ENCODE measurements at regions not wholly inside any gene's neighbourhood (a gene's known extent, or its start where the extent isn't known, plus 50 kb on each side); places are given as distances from the start of the nearest gene placed in this dataset.

- Mint-ChIP-seq H3K4me1 (no peaks in the 10 kb centered on the region), H3K9me3 (no peaks in the 10 kb centered on the region), H3K27ac (no peak overlapping the region), H3K27me3 (ENCODE audit: insufficient read depth, low read depth, poor library complexity) (no peaks in the 10 kb centered on the region), H3K36me3 (ENCODE audit: low read depth) (no peaks in the 10 kb centered on the region), H3K4me3 (no peak overlapping the region)
- H3K4me3 ChIP-seq: no peak overlapping the region
- no peak for TF ChIP-seq REST (IDR thresholded peaks at IDR 0.05; ENCODE audit: unreplicated experiment)
- H4K20me1 ChIP-seq (replicated peaks; ENCODE audit: insufficient read depth): no peaks in the 10 kb centered on the region
- no peak overlapping the region for H3K27ac ChIP-seq (ENCODE audit: low read depth)
- no peak overlapping the region for H2AFZ ChIP-seq
- peaks cover 6% of the 10 kb centered on the region; the same call in 1 of the 2 replicates for H3K9me2 ChIP-seq (ENCODE audit: insufficient read depth)
- H3K79me2 ChIP-seq (replicated peaks; ENCODE audit: insufficient read depth): no peaks in the 10 kb centered on the region
- no peaks in the 10 kb centered on the region for H3F3A ChIP-seq (replicated peaks; ENCODE audit: low read depth)
- H3K4me1 ChIP-seq (ENCODE audit: insufficient read depth): peaks cover 5% of the 10 kb centered on the region; the same call in 1 of the 2 replicates
- H3K36me3 ChIP-seq (ENCODE audit: insufficient read depth): no peaks in the 10 kb centered on the region
- no peak for ATAC-seq
- DNase-seq (ENCODE audit: low spot score): no peak
- H3K27me3 ChIP-seq (ENCODE audit: insufficient read depth): no peaks in the 10 kb centered on the region
- no peak overlapping the region for H3K4me2 ChIP-seq
These were observed 766.1 kb upstream of the ANO3 start for GRCh38 chr11:25565846-25566245.

- H4K20me1 ChIP-seq (replicated peaks; ENCODE audit: insufficient read depth): no peaks in the 10 kb centered on the region
- Mint-ChIP-seq H3K27me3 (ENCODE audit: insufficient read depth, low read depth, poor library complexity) (no peaks in the 10 kb centered on the region), H3K9me3 (no peaks in the 10 kb centered on the region), H3K4me1 (peaks cover 1% of the 10 kb centered on the region), H3K27ac (no peak overlapping the region), H3K4me3 (no peak overlapping the region), H3K36me3 (ENCODE audit: low read depth) (no peaks in the 10 kb centered on the region)
- H2AFZ ChIP-seq: peak overlapping the region; percentile 43; the same call in 1 of the 2 replicates
- H3K27me3 ChIP-seq (ENCODE audit: insufficient read depth): no peaks in the 10 kb centered on the region
- H3K4me3 ChIP-seq: no peak overlapping the region
- H3K27ac ChIP-seq (ENCODE audit: low read depth): no peak overlapping the region
- peaks cover 6% of the 10 kb centered on the region; the same call in 1 of the 2 replicates for H3K9me2 ChIP-seq (ENCODE audit: insufficient read depth)
- no peak overlapping the region for H3K4me2 ChIP-seq
- DNase-seq (ENCODE audit: low spot score) (no peak), ATAC-seq (no peak)
- H3K4me1 ChIP-seq (ENCODE audit: insufficient read depth): peaks cover 5% of the 10 kb centered on the region; the same call in 1 of the 2 replicates
- H3F3A ChIP-seq (replicated peaks; ENCODE audit: low read depth): no peaks in the 10 kb centered on the region
- H3K79me2 ChIP-seq (replicated peaks; ENCODE audit: insufficient read depth): no peaks in the 10 kb centered on the region
- no peaks in the 10 kb centered on the region for H3K36me3 ChIP-seq (ENCODE audit: insufficient read depth)
- TF ChIP-seq CTCF (conservative IDR thresholded peaks at IDR 0.05; ENCODE audit: low read depth in 2 of 2): no peak
- no peak for TF ChIP-seq ZNF462 (CRISPR knock-in tag; IDR thresholded peaks at IDR 0.05)
- TF ChIP-seq EZH2phosphoT487 (IDR thresholded peaks at IDR 0.05; ENCODE audit: unreplicated experiment): no peak
- no peak for TF ChIP-seq JUNB (IDR thresholded peaks at IDR 0.05; ENCODE audit: unreplicated experiment)
- TF ChIP-seq ZNF331 (CRISPR knock-in tag; IDR thresholded peaks at IDR 0.05; ENCODE audit: low read depth): no peak
- no peak for TF ChIP-seq STAT1 (IDR thresholded peaks at IDR 0.05; ENCODE audit: unreplicated experiment)
- TF ChIP-seq NANOG (IDR thresholded peaks at IDR 0.05; ENCODE audit: borderline replicate concordance): no peak
- no peak for TF ChIP-seq ZNF114 (CRISPR knock-in tag; IDR thresholded peaks at IDR 0.05)
These were observed 765.4 kb upstream of the ANO3 start for GRCh38 chr11:25566298-25567200.

Measured in GM23338 (cell line).